Heart left ventricle (tissue), 16 donors: ENCODE measurements at regions not wholly inside any gene's neighbourhood (a gene's known extent, or its start where the extent isn't known, plus 50 kb on each side); places are given as distances from the start of the nearest gene placed in this dataset.

Source experiments
- ATAC-seq, 4 donors: fragments of 200-7000 bp; cut with Tn5 transposase; one replicate each; pipeline ENCODE4 v1.9.1; 2020 to 2022; ENCODE audit warnings: moderate library complexity in 4 of 4, mild to moderate bottlenecking in 3 of 4, moderate number of reproducible peaks in 1 of 4
- DNase-seq, 5 donors: peaks; one replicate each; pipeline ENCODE4 v3.0.0-alpha.2; 2020
- H3K27ac ChIP-seq, 12 donors: fragments of 200-600 bp; sonication (generic) in 4 of 12; one replicate each; pipeline versions ENCODE4 v1.5.0 to v1.8.0; 2016 to 2022; ENCODE audit warnings: mild to moderate bottlenecking in 2 of 12
- H3K27me3 ChIP-seq, 9 donors: fragments of 200-600 bp; sonication (generic) in 2 of 9; one replicate each; pipeline versions ENCODE4 v1.5.1 to v1.8.0; 2016 to 2022; ENCODE audit warnings: mild to moderate bottlenecking in 3 of 9
- H3K36me3 ChIP-seq, 9 donors: fragments of 200-600 bp; sonication (generic) in 2 of 9; one replicate each; pipeline versions ENCODE4 v1.5.0 to v1.8.0; 2018 to 2022; ENCODE audit warnings: mild to moderate bottlenecking in 2 of 9
- H3K4me1 ChIP-seq, 12 donors: fragments of 200-600 bp; sonication (generic) in 4 of 12; one replicate each; pipeline versions ENCODE4 v1.5.0 to v1.8.0; 2016 to 2022; ENCODE audit warnings: mild to moderate bottlenecking in 3 of 12
- H3K4me3 ChIP-seq, 12 donors: fragments of 200-600 bp; sonication (generic) in 4 of 12; one replicate each; pipeline versions ENCODE4 v1.5.0 to v1.8.0; 2017 to 2022; ENCODE audit warnings: mild to moderate bottlenecking in 9 of 12, moderate library complexity in 4 of 12
- H3K9me3 ChIP-seq, 12 donors: fragments of 200-600 bp; sonication (generic) in 4 of 12; one replicate each; pipeline versions ENCODE4 v1.5.0 to v1.8.0; 2016 to 2022; ENCODE audit warnings: mild to moderate bottlenecking in 1 of 12
- POLR2A ChIP-seq, 2 donors: fragments of 450-650 bp; IDR thresholded peaks; one replicate each; pipeline ENCODE4 v1.6.1; 2017; ENCODE audit warnings: antibody characterized with exemption in 2 of 2, mild to moderate bottlenecking in 2 of 2, moderate library complexity in 2 of 2
- WGBS, 4 donors: extraction: QIAGEN DNeasy Blood & Tissue Kit in 2 of 4; methylation state at CpG; one replicate each; pipeline versions ENCODE4 v1.1.5 to v1.1.7; 2013 to 2018; 5-methylcytosine and 5-hydroxymethylcytosine counted together
- intact Hi-C, 10 donors: fragments of 100-400 bp; cut with DNase I; formaldehyde crosslinking; loops; one replicate each; pipeline versions ENCODE4 v1.11.1 to v1.14.2; 2022
- TF ChIP-seq, protein P1 (sequence below), 12 donors: fragments of 200-600 bp; sonication (generic) in 4 of 12; IDR thresholded peaks; one replicate each; pipeline versions ENCODE4 v1.5.0 to v1.8.0; 2018 to 2022; ENCODE audit warnings: antibody characterized with exemption in 12 of 12, mild to moderate bottlenecking in 5 of 12
- donor health status: ischemic (EF 13 %, LVEDD 7.1; RV severe dilation, severe dysfunction).
- donor health status: healthy with polysubstance abuse.
- donor health status: DM: no; HTN: yes; CAD: no.
- donor health status: DM: no; HTN: no; CAD: no.
- donor health status: ischemic (EF 25% LVEDD 6.9; RV normal size, moderate dysfunction).
- donor health status: ischemic (EF 25% LVEDD 5.7; RV mildly dilated, moderate dysfunction).
- donor health status: healthy.
- donor health status: DM: yes; HTN: yes; CAD: no.
- donor health status: ischemic (EF 35%, LVEDD 5.7; RV mildly dilated, moderate dysfunction).
- donor health status: nonischemic (EF 11% LVEDD 7.7; RV severe dilation, severe dysfunction).
- donor health status: DM: yes; HTN: yes; CAD: no.
- donor health status: PGD.
- donor health status: ischemic (EF 29% LVEDD 5.4; RV normal size, mild dysfunction).
- donor health status: nonischemic (EF 23%, LVEDD 6.1; RV moderate dilation, normal function).

DNA sequence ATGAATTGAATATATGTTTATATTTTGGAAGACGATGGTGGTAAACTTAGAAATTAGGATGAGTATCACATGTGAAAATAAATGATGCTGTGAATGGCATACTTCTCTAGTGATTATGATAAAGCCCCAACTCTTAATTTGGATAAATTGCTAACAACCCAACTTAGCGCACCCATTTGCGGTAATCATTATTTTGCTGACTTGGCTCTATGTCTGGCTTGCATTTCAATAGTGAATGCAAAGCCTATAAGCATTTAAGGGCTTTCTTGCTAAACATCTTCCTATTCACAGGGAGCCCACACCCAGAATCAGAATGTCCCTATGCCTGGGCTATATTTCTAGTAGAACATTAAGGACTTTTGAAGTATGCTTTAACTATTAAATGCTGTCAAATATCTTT lies 910.7 kb upstream of the FANCL start:
- TF ChIP-seq POLR2A (IDR thresholded peaks at IDR 0.05): no peak
- TF ChIP-seq, protein P1, sequence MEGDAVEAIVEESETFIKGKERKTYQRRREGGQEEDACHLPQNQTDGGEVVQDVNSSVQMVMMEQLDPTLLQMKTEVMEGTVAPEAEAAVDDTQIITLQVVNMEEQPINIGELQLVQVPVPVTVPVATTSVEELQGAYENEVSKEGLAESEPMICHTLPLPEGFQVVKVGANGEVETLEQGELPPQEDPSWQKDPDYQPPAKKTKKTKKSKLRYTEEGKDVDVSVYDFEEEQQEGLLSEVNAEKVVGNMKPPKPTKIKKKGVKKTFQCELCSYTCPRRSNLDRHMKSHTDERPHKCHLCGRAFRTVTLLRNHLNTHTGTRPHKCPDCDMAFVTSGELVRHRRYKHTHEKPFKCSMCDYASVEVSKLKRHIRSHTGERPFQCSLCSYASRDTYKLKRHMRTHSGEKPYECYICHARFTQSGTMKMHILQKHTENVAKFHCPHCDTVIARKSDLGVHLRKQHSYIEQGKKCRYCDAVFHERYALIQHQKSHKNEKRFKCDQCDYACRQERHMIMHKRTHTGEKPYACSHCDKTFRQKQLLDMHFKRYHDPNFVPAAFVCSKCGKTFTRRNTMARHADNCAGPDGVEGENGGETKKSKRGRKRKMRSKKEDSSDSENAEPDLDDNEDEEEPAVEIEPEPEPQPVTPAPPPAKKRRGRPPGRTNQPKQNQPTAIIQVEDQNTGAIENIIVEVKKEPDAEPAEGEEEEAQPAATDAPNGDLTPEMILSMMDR (IDR thresholded peaks at IDR 0.05): no peak

DNA sequence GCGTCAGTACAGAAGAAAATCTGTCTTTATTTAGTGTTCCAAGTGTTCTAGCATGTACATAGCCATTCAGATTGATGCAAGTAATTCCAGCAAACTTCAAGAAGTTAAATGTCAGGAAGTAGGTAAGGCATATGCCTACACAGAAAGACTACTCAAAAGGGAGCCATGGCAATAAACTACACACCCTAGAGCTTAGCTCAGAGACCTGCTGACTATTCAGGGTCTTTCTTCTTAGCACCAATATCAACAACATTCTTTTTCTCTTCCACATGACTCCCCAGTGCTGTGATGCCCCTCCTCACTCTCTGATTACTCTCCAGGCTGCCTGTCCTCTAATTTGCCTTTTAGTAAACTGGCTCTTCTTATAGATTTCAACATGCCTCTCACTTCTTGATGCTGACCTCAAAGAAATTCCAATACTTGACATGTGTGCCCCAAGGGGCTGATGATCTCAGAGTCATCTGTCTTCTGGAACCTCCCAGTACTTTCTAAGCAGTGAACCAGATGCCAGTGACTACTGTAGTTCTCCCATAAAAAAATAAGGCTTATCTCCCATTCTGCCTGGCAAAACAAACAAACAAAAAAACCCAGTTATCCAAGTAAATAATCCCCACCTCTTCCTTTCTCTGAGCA lies 909.2 kb upstream of the FANCL start:
- Histone ChIP-seq H3K27me3 (peaks cover 0 to 2% (median 0%) of the 10 kb centered on the region in 9 donors), H3K36me3 (no peaks in the 10 kb centered on the region), H3K27ac (no peak overlapping the region), H3K9me3 (no peaks in the 10 kb centered on the region), H3K4me1 (no peaks in the 10 kb centered on the region), H3K4me3 (no peak overlapping the region)
- 57 to 76% (median 66%) methylated on average over 1 of the region's 1 CpG for WGBS, 4 donors
- DNase-seq (no peak), ATAC-seq (no peak)
- intact Hi-C loops: no loop called here
- TF ChIP-seq, protein P1 (IDR thresholded peaks at IDR 0.05): no peak
- no peak for TF ChIP-seq POLR2A (IDR thresholded peaks at IDR 0.05)

More for the DNA sequence above, 910.7 kb upstream of the FANCL start:
- no peak overlapping the region for H3K4me3 ChIP-seq
- H3K4me1 ChIP-seq: no peaks in the 10 kb centered on the region
- 91 to 96% (median 96%) methylated on average over 3 of the region's 3 CpGs for WGBS, 4 donors
- DNase-seq (no peak), ATAC-seq (no peak)
- H3K27me3 ChIP-seq: peaks cover 0 to 2% (median 0%) of the 10 kb centered on the region in 9 donors
- H3K36me3 ChIP-seq: no peaks in the 10 kb centered on the region
- H3K27ac ChIP-seq: no peak overlapping the region
- no peaks in the 10 kb centered on the region for H3K9me3 ChIP-seq
- intact Hi-C loops: no loop called here

DNA sequence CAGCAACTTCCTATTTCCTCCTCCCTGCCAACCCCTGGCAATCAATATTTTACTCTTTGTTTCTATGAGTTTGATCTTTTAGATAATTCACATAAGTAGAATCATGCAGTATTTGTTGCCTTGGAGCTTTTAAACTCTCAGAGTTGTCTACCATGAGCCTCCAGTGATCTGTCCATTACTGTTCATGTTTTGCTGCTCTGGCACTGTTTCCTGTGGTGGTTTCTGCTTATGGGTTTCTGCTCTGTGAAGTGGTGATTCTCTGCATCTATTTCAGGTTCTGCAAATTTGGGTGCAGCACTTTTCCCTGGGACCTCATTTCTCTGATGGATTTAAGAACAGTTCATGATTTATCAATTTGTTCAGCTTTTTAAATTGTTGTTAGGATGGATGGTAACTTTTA lies 908.1 kb upstream of the FANCL start:
- no peak for TF ChIP-seq POLR2A (IDR thresholded peaks at IDR 0.05)
- DNase-seq (no peak), ATAC-seq (no peak)
- Histone ChIP-seq H3K9me3 (no peaks in the 10 kb centered on the region), H3K27me3 (peaks cover 0 to 2% (median 0%) of the 10 kb centered on the region in 9 donors), H3K4me1 (no peaks in the 10 kb centered on the region), H3K27ac (no peak overlapping the region), H3K36me3 (no peaks in the 10 kb centered on the region), H3K4me3 (no peak overlapping the region)
- intact Hi-C loops: no loop called here

DNA sequence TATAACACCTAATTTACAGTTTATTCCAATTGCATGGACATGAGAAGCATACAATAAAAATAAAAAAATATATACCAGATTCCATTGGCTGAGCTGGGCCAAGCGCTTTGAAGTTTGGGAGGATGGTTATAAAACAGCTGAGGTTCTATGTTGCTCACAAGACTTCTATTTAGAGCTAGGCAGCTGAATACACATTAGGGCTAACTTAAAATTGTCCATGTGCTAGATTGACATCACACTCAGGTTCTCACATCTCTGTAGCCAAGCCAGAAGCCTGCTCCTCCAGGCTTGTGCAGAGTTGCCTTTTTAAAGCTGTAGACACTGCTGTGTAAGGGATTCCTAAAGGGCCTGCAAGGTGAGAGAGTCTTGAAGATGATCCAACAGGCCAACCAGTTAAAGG lies 871.1 kb upstream of the FANCL start:
- intact Hi-C loops: no loop called here
- 87 to 96% (median 88%) methylated on average over 1 of the region's 1 CpG for WGBS, 4 donors
- no peaks in the 10 kb centered on the region for H3K9me3 ChIP-seq

More for the DNA sequence above, 871.1 kb upstream of the FANCL start:
- DNase-seq: no peak
- Histone ChIP-seq H3K27ac (no peak overlapping the region), H3K27me3 (no peaks in the 10 kb centered on the region), H3K4me1 (no peaks in the 10 kb centered on the region), H3K36me3 (no peaks in the 10 kb centered on the region), H3K4me3 (no peak overlapping the region)
- ATAC-seq: no peak
- TF ChIP-seq, protein P1 (IDR thresholded peaks at IDR 0.05): no peak
- TF ChIP-seq POLR2A (IDR thresholded peaks at IDR 0.05): no peak
